Mucosa of rectum (tissue), 2 donors: ENCODE measurements at regions not wholly inside any gene's neighbourhood (a gene's known extent, or its start where the extent isn't known, plus 50 kb on each side); places are given as distances from the start of the nearest gene placed in this dataset.
A peak's percentile ranks its signal among the peaks of the same experiment; 100 is the strongest.
"Not testable (repeated sequence)": the region's sequence is repeated elsewhere in the genome, so short reads cannot be mapped to it uniquely, and the experiment has no call there.

ENCODE experiments used
- H3K27ac ChIP-seq, 2 donors: one replicate each; pipeline ENCODE4 v1.7.0; 2013; ENCODE audit warnings: inconsistent platforms in 2 of 2, low read depth in 2 of 2, low read length in 2 of 2
- H3K27me3 ChIP-seq, 2 donors: one replicate each; pipeline ENCODE4 v1.7.0; 2013; ENCODE audit warnings: low read length in 2 of 2; ENCODE audit not compliant: control insufficient read depth in 2 of 2, insufficient read depth in 2 of 2
- H3K36me3 ChIP-seq, 2 donors: one replicate each; pipeline ENCODE4 v1.7.0; 2013; ENCODE audit warnings: low read length in 2 of 2; ENCODE audit not compliant: control insufficient read depth in 2 of 2, insufficient read depth in 2 of 2
- H3K4me1 ChIP-seq, 2 donors: one replicate each; pipeline ENCODE4 v1.7.0; 2013; ENCODE audit warnings: low read length in 2 of 2, mild to moderate bottlenecking in 1 of 2; ENCODE audit not compliant: control insufficient read depth in 2 of 2, insufficient read depth in 2 of 2
- H3K4me3 ChIP-seq, 2 donors: one replicate each; pipeline ENCODE4 v1.7.0; 2013; ENCODE audit warnings: low read length in 2 of 2
- H3K9ac ChIP-seq, 2 donors: one replicate each; pipeline ENCODE4 v1.7.0; 2013; ENCODE audit warnings: low read length in 2 of 2, low read depth in 1 of 2, mild to moderate bottlenecking in 1 of 2
- H3K9me3 ChIP-seq, 2 donors: one replicate each; pipeline ENCODE4 v1.7.0; 2013; ENCODE audit warnings: low read length in 2 of 2; ENCODE audit not compliant: control insufficient read depth in 2 of 2
- donor health status: healthy.
- donor health status: Normal muscosa, but diverticular disease.

- H3K9me3 ChIP-seq, H3K36me3 ChIP-seq, H3K27ac ChIP-seq, H3K27me3 ChIP-seq, H3K4me1 ChIP-seq, H3K4me3 ChIP-seq, H3K9ac ChIP-seq: not testable (repeated sequence)
These were observed 111.6 kb downstream of the CRLF3 start for GRCh38 chr17:30712859-30713258.

- not testable (repeated sequence) for H3K9ac ChIP-seq, H3K27me3 ChIP-seq, H3K9me3 ChIP-seq, H3K36me3 ChIP-seq, H3K4me1 ChIP-seq, H3K4me3 ChIP-seq, H3K27ac ChIP-seq
These were observed 112.6 kb downstream of the CRLF3 start for GRCh38 chr17:30711626-30712507.

DNA sequence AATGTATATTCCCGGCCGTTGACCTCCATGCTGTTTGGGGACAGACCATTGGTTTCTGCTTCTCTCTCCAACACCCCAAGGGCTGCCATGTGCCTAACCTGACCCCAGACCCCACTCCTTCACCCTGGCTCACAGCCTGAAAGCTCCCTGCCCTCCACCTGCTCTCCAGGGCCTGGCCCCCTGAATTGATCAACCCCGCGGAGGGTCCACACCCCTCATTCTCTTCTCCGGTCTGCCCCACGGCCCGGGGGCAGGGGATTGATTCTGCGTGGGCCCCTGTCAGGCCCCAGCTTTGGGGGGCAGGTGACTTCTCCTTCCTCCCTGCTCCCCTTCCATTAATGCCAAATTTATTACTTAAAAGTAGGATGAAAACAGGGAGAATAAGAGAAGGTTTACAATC is 113.3 kb downstream of the CRLF3 start:
- H3K36me3 ChIP-seq, H3K9me3 ChIP-seq, H3K27ac ChIP-seq, H3K4me3 ChIP-seq, H3K9ac ChIP-seq, H3K27me3 ChIP-seq, H3K4me1 ChIP-seq: not testable (repeated sequence)

DNA sequence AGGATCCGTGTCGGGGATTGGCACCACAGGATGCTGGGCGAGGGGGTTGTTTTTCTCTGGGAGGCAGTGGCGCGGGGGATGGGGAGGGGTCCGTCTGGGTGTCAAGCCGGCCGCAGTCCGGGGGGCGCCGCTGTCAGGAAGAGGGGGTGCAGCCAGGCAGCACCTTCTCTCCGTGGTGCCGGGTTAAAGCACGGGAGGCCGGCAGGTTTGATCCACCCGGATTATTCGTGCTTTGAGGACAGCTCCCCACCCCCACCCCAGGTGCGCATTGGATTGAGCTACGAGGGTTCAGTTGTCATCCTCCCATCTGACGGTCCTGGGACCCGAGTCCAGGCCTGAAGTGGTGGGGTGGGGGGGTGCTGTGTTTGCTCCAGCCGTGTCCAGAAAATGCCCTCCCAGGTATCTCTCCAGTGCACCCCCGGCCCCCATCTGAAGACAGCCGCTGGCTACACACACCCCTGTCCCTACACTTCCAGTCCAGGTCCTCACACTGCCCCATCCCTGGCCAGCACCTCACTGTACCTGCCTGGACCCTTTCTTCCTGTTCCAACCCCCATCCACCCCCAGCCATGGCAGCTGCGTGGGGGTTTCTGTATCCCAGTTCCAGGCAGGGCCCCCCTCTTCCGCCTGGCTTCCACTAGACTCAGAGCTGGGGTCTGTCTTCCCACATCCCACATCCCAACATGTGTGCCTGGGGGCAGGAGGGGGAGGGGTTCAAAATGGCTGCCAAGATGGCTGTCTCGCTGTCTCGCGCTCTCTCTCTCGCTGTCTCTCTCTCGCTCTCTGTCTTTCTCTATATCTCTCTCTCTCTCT is 114.0 kb downstream of the CRLF3 start:
- Histone ChIP-seq H3K9ac (peak overlapping the region in 1 of 2 donors; percentile 38), H3K4me3 (peak overlapping the region; percentile 37 to 62)
- H3K27me3 ChIP-seq, H3K4me1 ChIP-seq, H3K36me3 ChIP-seq, H3K9me3 ChIP-seq, H3K27ac ChIP-seq: not testable (repeated sequence)

DNA sequence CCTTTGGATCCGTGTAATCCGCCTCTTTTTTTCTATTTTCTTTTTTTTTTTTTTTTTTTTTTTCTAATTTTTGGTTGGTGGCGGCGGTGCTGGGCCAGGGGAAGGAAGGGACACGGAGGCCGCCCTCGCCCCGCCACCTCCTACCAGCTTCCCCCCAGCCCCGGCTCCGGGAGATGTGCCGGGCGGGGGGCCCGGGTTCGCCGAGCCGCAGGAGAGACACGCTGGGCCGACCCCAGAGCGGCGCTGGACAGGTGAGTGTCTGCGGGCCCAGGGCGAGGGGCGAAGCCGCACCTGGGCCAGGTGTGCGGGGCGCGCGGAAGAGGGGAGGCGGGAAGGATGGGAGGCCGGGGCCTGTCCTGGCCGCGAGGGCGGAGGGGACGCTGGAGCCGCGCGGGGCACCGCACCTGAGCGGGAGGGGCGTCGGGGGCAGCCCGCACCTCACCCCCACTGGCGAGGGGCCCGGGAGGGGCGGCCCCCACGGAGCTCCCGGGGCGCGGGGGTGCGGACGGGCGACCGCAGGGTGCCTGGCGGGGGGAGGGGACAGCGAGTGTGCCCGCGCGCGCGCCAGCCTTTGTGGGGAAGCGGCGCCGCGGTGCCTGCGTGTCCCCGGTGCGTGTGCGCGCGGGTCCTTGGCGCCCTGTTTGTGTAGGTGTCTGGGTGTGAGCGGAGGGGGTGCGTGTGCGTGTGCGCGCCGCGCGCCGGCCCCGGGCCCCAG is 114.8 kb downstream of the CRLF3 start:
- H3K9ac ChIP-seq = peak overlapping the region in 1 of 2 donors; percentile 38
- H3K36me3 ChIP-seq, H3K9me3 ChIP-seq, H3K4me1 ChIP-seq, H3K27ac ChIP-seq, H3K27me3 ChIP-seq: not testable (repeated sequence)
- H3K4me3 ChIP-seq = peak overlapping the region; percentile 37 to 62

- peak overlapping the region in 1 of 2 donors; percentile 57 for H3K9ac ChIP-seq
- H3K36me3 ChIP-seq, H3K9me3 ChIP-seq, H3K27me3 ChIP-seq, H3K27ac ChIP-seq, H3K4me1 ChIP-seq: not testable (repeated sequence)
- H3K4me3 ChIP-seq = peak overlapping the region in 1 of 2 donors; percentile 78
These were observed 115.4 kb downstream of the CRLF3 start for GRCh38 chr17:30709096-30709495.

- H3K27ac ChIP-seq = peak overlapping the region; percentile 29 to 58
- H3K4me3 ChIP-seq = peak overlapping the region; percentile 78 to 80
These were observed 116.0 kb downstream of the CRLF3 start for GRCh38 chr17:30708241-30709078.

DNA sequence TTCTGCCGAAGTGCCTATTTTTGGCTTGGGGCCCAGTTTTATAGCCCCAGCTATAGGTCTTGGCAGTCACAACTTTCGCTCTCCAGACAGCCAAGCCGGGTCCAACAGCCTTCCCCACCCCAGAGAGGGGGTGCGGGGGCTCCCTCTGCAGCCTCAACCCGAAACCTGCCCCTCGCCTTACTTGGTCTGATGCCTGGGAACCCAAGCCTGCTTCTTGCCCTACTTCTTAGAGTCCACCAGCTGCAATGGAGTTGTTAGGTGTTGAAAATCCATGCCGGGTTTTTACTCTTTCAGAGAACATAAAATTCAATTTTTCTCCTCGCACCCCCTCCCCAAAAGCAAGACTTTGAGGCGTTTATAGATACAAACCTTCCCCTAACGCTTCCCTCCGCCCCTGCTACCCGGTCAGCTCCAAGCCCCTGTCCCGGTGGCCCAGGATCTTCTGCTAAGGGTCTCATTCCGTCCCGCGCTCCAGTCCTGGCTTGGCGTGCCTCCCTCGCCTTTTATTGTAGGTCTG is 116.7 kb downstream of the CRLF3 start:
- Histone ChIP-seq H3K27ac (peak overlapping the region in 1 of 2 donors; percentile 58), H3K9ac (peak overlapping the region; percentile 57 to 65), H3K4me3 (peak overlapping the region; percentile 78 to 80)
- H3K9me3 ChIP-seq, H3K27me3 ChIP-seq, H3K36me3 ChIP-seq, H3K4me1 ChIP-seq: not testable (repeated sequence)

More at GRCh38 chr17:30708241-30709078, 116.0 kb downstream of the CRLF3 start:
- H3K27me3 ChIP-seq, H3K36me3 ChIP-seq, H3K9me3 ChIP-seq, H3K4me1 ChIP-seq: not testable (repeated sequence)
- H3K9ac ChIP-seq = peak overlapping the region; percentile 57 to 65

DNA sequence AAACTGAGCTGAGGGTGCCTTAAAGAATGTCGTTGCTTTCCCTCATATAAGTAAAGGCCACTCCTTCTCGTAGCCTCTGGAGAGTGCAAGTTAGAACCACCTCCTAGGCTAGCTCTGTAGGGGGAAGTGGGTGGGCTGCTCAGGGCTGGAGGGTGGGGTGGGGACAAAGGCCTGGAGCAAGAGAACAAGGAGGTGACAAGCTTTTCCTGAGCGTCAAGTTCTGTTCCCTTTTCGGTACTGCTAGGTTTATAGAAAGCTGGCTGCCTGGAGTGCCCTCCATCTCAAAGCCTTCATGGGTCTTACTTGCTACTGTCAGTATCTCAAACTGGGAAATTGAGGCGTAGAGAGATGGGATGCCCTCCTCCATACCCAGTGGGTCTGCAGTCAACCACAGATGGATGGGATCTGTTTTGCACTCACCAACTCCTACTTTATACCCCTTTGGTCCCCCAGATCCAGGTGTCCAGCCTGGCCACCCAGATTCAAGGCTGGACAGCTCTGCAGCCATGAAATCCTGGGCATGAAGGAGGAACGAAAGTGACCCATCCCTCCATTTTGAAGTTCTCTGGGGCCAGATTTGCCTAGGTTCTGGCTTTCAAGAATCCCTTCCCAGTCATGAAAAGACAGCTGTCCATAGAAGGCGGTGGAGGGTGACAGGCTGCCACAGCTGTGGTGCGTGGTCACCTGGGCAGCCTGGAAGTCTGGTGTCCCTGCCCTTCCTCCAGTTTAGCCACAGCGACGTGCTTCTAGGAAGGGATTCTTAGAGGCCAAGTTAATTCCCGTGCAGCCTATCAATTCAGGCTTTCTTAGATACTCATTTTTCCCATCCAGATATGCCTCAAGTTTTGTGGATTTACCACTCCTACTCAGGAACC is 117.8 kb downstream of the CRLF3 start:
- not testable (repeated sequence) for H3K9ac ChIP-seq, H3K36me3 ChIP-seq, H3K27me3 ChIP-seq, H3K9me3 ChIP-seq, H3K4me1 ChIP-seq, H3K27ac ChIP-seq
- peak overlapping the region in 1 of 2 donors; percentile 7 for H3K4me3 ChIP-seq
